Neural progenitor cell (in vitro differentiated cells): ENCODE measurements at regions not wholly inside any gene's neighbourhood (a gene's known extent, or its start where the extent isn't known, plus 50 kb on each side); places are given as distances from the start of the nearest gene placed in this dataset.

Source experiments
- DNase-seq: peaks from one replicate; pipeline ENCODE4 v3.0.0-alpha.2; 2016; ENCODE audit warnings: low spot score
- H2AFZ ChIP-seq: fragments of 200-600 bp; sonication (generic); replicated peaks from 2 replicates; pipeline ENCODE4 v1.6.1; 2016; ENCODE audit warnings: antibody characterized with exemption
- H3F3A ChIP-seq: fragments of 200-600 bp; sonication (generic); 2 replicates; pipeline ENCODE4 v1.6.1; 2016; ENCODE audit warnings: antibody characterized with exemption, low read depth
- H3K27ac ChIP-seq: fragments of 200-600 bp; sonication (generic); 2 replicates; pipeline ENCODE4 v1.5.1; 2016; ENCODE audit warnings: mild to moderate bottlenecking
- H3K27me3 ChIP-seq: fragments of 200-600 bp; sonication (generic); 2 replicates; pipeline ENCODE4 v1.6.1; 2016; ENCODE audit warnings: mild to moderate bottlenecking, moderate library complexity
- H3K36me3 ChIP-seq: fragments of 200-600 bp; sonication (generic); 2 replicates; pipeline ENCODE4 v1.5.1; 2016
- H3K4me1 ChIP-seq: fragments of 200-600 bp; sonication (generic); 2 replicates; pipeline ENCODE4 v1.6.1; 2016; ENCODE audit warnings: mixed run types
- H3K4me2 ChIP-seq: fragments of 200-600 bp; sonication (generic); 2 replicates; pipeline ENCODE4 v1.6.1; 2016
- H3K4me3 ChIP-seq: fragments of 200-600 bp; sonication (generic); 2 replicates; pipeline ENCODE4 v1.5.1; 2016
- H3K79me2 ChIP-seq: fragments of 200-600 bp; sonication (generic); 2 replicates; pipeline ENCODE4 v1.6.1; 2016; ENCODE audit warnings: low read depth
- H3K9ac ChIP-seq: fragments of 200-600 bp; sonication (generic); 2 replicates; pipeline ENCODE4 v1.6.1; 2016
- H3K9me3 ChIP-seq: fragments of 200-600 bp; sonication (generic); 2 replicates; pipeline ENCODE4 v1.5.1; 2016; ENCODE audit warnings: low read depth
- H4K20me1 ChIP-seq: fragments of 200-600 bp; sonication (generic); 2 replicates; pipeline ENCODE4 v1.6.1; 2016; ENCODE audit warnings: low read depth
- H3K27ac Mint-ChIP-seq: 3 replicates; pipeline ENCODE4 v1.8.0; 2021; ENCODE audit warnings: mixed read lengths
- H3K27me3 Mint-ChIP-seq: 2 replicates; pipeline ENCODE4 v1.8.0; 2022; ENCODE audit warnings: low read depth, mild to moderate bottlenecking, inconsistent platforms, moderate library complexity, mixed read lengths; ENCODE audit not compliant: insufficient read depth
- H3K36me3 Mint-ChIP-seq: 3 replicates; pipeline ENCODE4 v1.8.0; 2021; ENCODE audit warnings: mixed read lengths
- H3K4me1 Mint-ChIP-seq: 3 replicates; pipeline ENCODE4 v1.8.0; 2021; ENCODE audit warnings: mixed read lengths
- H3K4me3 Mint-ChIP-seq: 3 replicates; pipeline ENCODE4 v1.8.0; 2021; ENCODE audit warnings: mild to moderate bottlenecking, moderate library complexity, mixed read lengths
- H3K9me3 Mint-ChIP-seq: 3 replicates; pipeline ENCODE4 v1.8.0; 2020; ENCODE audit warnings: mixed read lengths
- CTCF ChIP-seq: fragments of 200-600 bp; sonication (generic); IDR thresholded peaks from 2 replicates; pipeline ENCODE4 v1.5.1; 2017; ENCODE audit warnings: antibody characterized with exemption, mild to moderate bottlenecking
- EZH2 ChIP-seq: fragments of 200-600 bp; sonication (generic); IDR thresholded peaks from 2 replicates; pipeline ENCODE4 v1.6.1; 2017; ENCODE audit warnings: antibody characterized with exemption, mild to moderate bottlenecking, moderate library complexity
- EZH2phosphoT487 ChIP-seq: fragments of 200-600 bp; sonication (generic); IDR thresholded peaks from 2 replicates; pipeline ENCODE4 v1.6.1; 2017; ENCODE audit warnings: antibody characterized with exemption

DNA sequence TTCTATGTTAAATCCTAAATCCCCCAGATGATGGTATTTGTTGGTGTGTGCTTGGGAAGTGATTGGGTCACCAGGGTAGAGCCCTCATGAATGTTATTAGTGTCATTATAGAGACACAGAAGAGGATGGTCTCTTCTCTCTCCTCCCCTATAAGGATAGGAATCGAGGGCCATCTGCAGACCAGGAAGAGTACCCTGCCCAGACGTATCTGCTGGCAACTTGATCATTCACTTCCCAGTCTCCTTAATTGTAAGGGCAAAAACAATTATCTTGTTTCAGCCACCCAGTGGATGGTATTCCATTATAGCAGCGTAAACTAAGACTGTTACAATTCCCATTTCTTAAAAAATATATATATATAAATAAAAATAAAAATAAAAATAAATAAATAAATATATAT, 892.2 kb downstream of the SI start:
- Mint-ChIP-seq H3K9me3 (peaks cover 3% of the 10 kb centered on the region), H3K4me1 (no peaks in the 10 kb centered on the region), H3K36me3 (no peaks in the 10 kb centered on the region), H3K27ac (no peak overlapping the region), H3K4me3 (no peak overlapping the region), H3K27me3 (no peaks in the 10 kb centered on the region)
- H3K27ac ChIP-seq, result no peak overlapping the region
- no peaks in the 10 kb centered on the region for H3K27me3 ChIP-seq
- no peaks in the 10 kb centered on the region for H3F3A ChIP-seq
- no peaks in the 10 kb centered on the region for H3K79me2 ChIP-seq
- H3K4me1 ChIP-seq, result no peaks in the 10 kb centered on the region
- H4K20me1 ChIP-seq, result no peaks in the 10 kb centered on the region
- no peak overlapping the region for H3K4me2 ChIP-seq
- no peak overlapping the region for H3K4me3 ChIP-seq
- TF ChIP-seq EZH2, result no peak
- TF ChIP-seq EZH2phosphoT487, result no peak
- no peak for TF ChIP-seq CTCF
- no peak overlapping the region for H3K9ac ChIP-seq
- no peak for DNase-seq
- H3K9me3 ChIP-seq, result no peaks in the 10 kb centered on the region
- no peak overlapping the region for H2AFZ ChIP-seq
- H3K36me3 ChIP-seq, result no peaks in the 10 kb centered on the region

- Histone ChIP-seq H3K36me3 (no peaks in the 10 kb centered on the region), H4K20me1 (no peaks in the 10 kb centered on the region), H3K27me3 (no peaks in the 10 kb centered on the region), H2AFZ (no peak overlapping the region), H3K4me1 (no peaks in the 10 kb centered on the region), H3K79me2 (no peaks in the 10 kb centered on the region), H3K4me3 (no peak overlapping the region), H3F3A (no peaks in the 10 kb centered on the region), H3K4me2 (no peak overlapping the region), H3K9ac (no peak overlapping the region), H3K27ac (no peak overlapping the region), H3K9me3 (no peaks in the 10 kb centered on the region)
- TF ChIP-seq EZH2phosphoT487 (no peak), CTCF (no peak), EZH2 (no peak)
- no peaks in the 10 kb centered on the region for H3K4me1 Mint-ChIP-seq
- no peaks in the 10 kb centered on the region for H3K36me3 Mint-ChIP-seq
- no peak overlapping the region for H3K4me3 Mint-ChIP-seq
- H3K27me3 Mint-ChIP-seq, result peaks cover 2% of the 10 kb centered on the region
- no peak for DNase-seq
- peaks cover 6% of the 10 kb centered on the region for H3K9me3 Mint-ChIP-seq
- no peak overlapping the region for H3K27ac Mint-ChIP-seq
Observed at GRCh38 chr3:164179110-164179774, 899.1 kb downstream of the SI start.

DNA sequence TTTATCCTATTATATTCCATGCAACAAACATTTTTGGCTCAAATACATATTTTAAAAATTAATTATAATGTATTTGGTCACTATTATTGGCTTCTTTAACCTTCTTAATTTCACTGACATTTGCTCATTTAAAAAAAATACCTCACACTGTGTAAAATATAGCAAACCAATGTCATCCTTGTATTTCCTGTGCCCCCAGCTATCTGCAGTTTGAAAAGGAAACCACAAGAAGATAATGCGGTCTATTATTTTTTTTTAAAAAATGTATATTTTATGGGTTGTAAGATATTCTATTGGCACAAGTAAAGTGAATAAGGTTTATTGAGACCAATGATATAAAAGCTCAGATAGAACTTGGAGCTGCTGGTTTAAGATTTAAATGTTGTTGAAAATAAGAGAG, 904.2 kb downstream of the SI start:
- H3K9ac ChIP-seq, result no peak overlapping the region
- no peak for DNase-seq
- H3K4me3 Mint-ChIP-seq, result no peak overlapping the region
- H3K4me3 ChIP-seq, result no peak overlapping the region
- no peaks in the 10 kb centered on the region for H3K36me3 Mint-ChIP-seq
- no peaks in the 10 kb centered on the region for H3K4me1 Mint-ChIP-seq
- no peak overlapping the region for H3K27ac ChIP-seq
- no peak overlapping the region for H3K27ac Mint-ChIP-seq
- no peaks in the 10 kb centered on the region for H3K79me2 ChIP-seq
- H3K9me3 Mint-ChIP-seq, result peaks cover 4% of the 10 kb centered on the region
- no peaks in the 10 kb centered on the region for H3K27me3 ChIP-seq
- no peak for TF ChIP-seq CTCF
- no peak for TF ChIP-seq EZH2
- TF ChIP-seq EZH2phosphoT487, result no peak
- no peaks in the 10 kb centered on the region for H3F3A ChIP-seq
- no peaks in the 10 kb centered on the region for H3K27me3 Mint-ChIP-seq
- H4K20me1 ChIP-seq, result no peaks in the 10 kb centered on the region
- H3K4me1 ChIP-seq, result no peaks in the 10 kb centered on the region
- H3K9me3 ChIP-seq, result no peaks in the 10 kb centered on the region
- no peaks in the 10 kb centered on the region for H3K36me3 ChIP-seq
- no peak overlapping the region for H2AFZ ChIP-seq
- H3K4me2 ChIP-seq, result no peak overlapping the region
